Mucosa of descending colon (tissue), 3 donors: ENCODE measurements at regions not wholly inside any gene's neighbourhood (a gene's known extent, or its start where the extent isn't known, plus 50 kb on each side); places are given as distances from the start of the nearest gene placed in this dataset.

Source experiments
- ATAC-seq: fragments of 200-7000 bp; cut with Tn5 transposase; one replicate; pipeline ENCODE4 v1.9.1; 2020; ENCODE audit warnings: mild to moderate bottlenecking, moderate library complexity
- DNase-seq, 3 donors: peaks; one replicate each; pipeline ENCODE4 v3.0.0-alpha.2; 2020
- H3K36me3 ChIP-seq: fragments of 200-600 bp; one replicate; pipeline ENCODE4 v1.8.0; 2021; ENCODE audit warnings: low read depth, mild to moderate bottlenecking
- H3K4me1 ChIP-seq: fragments of 200-600 bp; one replicate; pipeline ENCODE4 v1.8.0; 2021; ENCODE audit warnings: low read depth, mild to moderate bottlenecking
- H3K4me3 ChIP-seq: fragments of 200-600 bp; one replicate; pipeline ENCODE4 v1.8.0; 2021; ENCODE audit warnings: mild to moderate bottlenecking
- H3K9me3 ChIP-seq: fragments of 200-600 bp; one replicate; pipeline ENCODE4 v1.8.0; 2021; ENCODE audit warnings: mild to moderate bottlenecking
- CTCF ChIP-seq: fragments of 200-600 bp; IDR thresholded peaks from one replicate; pipeline ENCODE4 v1.8.0; 2022; ENCODE audit warnings: antibody characterized with exemption, mild to moderate bottlenecking
- intact Hi-C, 2 donors: fragments of 100-400 bp; cut with DNase I in 1 of 2; cut with micrococcal nuclease in 1 of 2; formaldehyde crosslinking; loops; one replicate each; pipeline versions ENCODE4 v1.11.0 to v1.11.1; 2022; cut with DNase I, micrococcal nuclease
- donor health status: DM: no; HTN: no; CAD: no; lungs with moderate emphysema.
- donor health status: DM: no; HTN: no; CAD: no.
- donor health status: DM: no; HTN: yes; CAD: no.

GRCh38 chr2:183259921-183260320 is 135.7 kb downstream of the NUP35 start:
- Histone ChIP-seq H3K36me3 (no peaks in the 10 kb centered on the region), H3K9me3 (no peaks in the 10 kb centered on the region), H3K4me3 (no peak overlapping the region), H3K4me1 (no peaks in the 10 kb centered on the region)
- ATAC-seq (no peak), DNase-seq (no peak)
- TF ChIP-seq CTCF: no peak
- intact Hi-C loops: no loop called here

- Histone ChIP-seq H3K4me3 (no peak overlapping the region), H3K36me3 (no peaks in the 10 kb centered on the region), H3K9me3 (no peaks in the 10 kb centered on the region), H3K4me1 (no peaks in the 10 kb centered on the region)
- TF ChIP-seq CTCF: no peak
- ATAC-seq (no peak), DNase-seq (no peak)
- intact Hi-C loops: no loop called here
Measured at GRCh38 chr2:183260527-183260926, 136.3 kb downstream of the NUP35 start.

GRCh38 chr2:183264890-183265535 is 140.8 kb downstream of the NUP35 start:
- Histone ChIP-seq H3K36me3 (no peaks in the 10 kb centered on the region), H3K9me3 (no peaks in the 10 kb centered on the region), H3K4me3 (no peak overlapping the region), H3K4me1 (no peaks in the 10 kb centered on the region)
- TF ChIP-seq CTCF: no peak
- ATAC-seq (no peak), DNase-seq (no peak)
- intact Hi-C loops: no loop called here

- ATAC-seq (no peak), DNase-seq (no peak)
- no peaks in the 10 kb centered on the region for H3K36me3 ChIP-seq
- H3K4me3 ChIP-seq: no peak overlapping the region
- H3K4me1 ChIP-seq: no peaks in the 10 kb centered on the region
- TF ChIP-seq CTCF: no peak
- no peaks in the 10 kb centered on the region for H3K9me3 ChIP-seq
- intact Hi-C loops: no loop called here
Measured at GRCh38 chr2:183267148-183267827, 143.0 kb downstream of the NUP35 start.

- intact Hi-C loops: no loop called here
- H3K4me3 ChIP-seq: no peak overlapping the region
- no peak for ATAC-seq
- TF ChIP-seq CTCF: no peak
- DNase-seq: no peak
- no peaks in the 10 kb centered on the region for H3K36me3 ChIP-seq
- no peaks in the 10 kb centered on the region for H3K4me1 ChIP-seq
- no peaks in the 10 kb centered on the region for H3K9me3 ChIP-seq
Measured at GRCh38 chr2:183269956-183270355, 145.7 kb downstream of the NUP35 start.
